ENCODE measurements at regions not wholly inside any gene's neighbourhood (a gene's known extent, or its start where the extent isn't known, plus 50 kb on each side); places are given as distances from the start of the nearest gene placed in this dataset.
"Not testable (repeated sequence)": the region's sequence is repeated elsewhere in the genome, so short reads cannot be mapped to it uniquely, and the experiment has no call there.

- intact Hi-C loops (cut with DNase I); H3K36me3 ChIP-seq (ENCODE audit: control insufficient read depth in 2 of 3, insufficient read depth in 3 of 3, low read length in 3 of 3); H3K27ac ChIP-seq (ENCODE audit: low read depth in 2 of 2, low read length in 2 of 2); FAIRE-seq; H3K4me3 ChIP-seq (ENCODE audit: low read length in 3 of 3); H3K9me3 ChIP-seq (ENCODE audit: control insufficient read depth in 2 of 3, insufficient read depth in 1 of 3, low read length in 3 of 3); DNase-seq; H3K4me1 ChIP-seq (ENCODE audit: control insufficient read depth in 2 of 3, insufficient read depth in 2 of 3, low read depth in 1 of 3, low read length in 3 of 3); H3K27me3 ChIP-seq (ENCODE audit: control insufficient read depth, insufficient read depth, low read length); H3K9ac ChIP-seq (ENCODE audit: low read length in 3 of 3): not testable (repeated sequence)
Measured at GRCh38 chr9:67349424-67349759, 357.0 kb upstream of the SPATA31A3 start.

GRCh38 chr9:67348562-67349423, 356.4 kb upstream of the SPATA31A3 start:
- not testable (repeated sequence) for H3K4me3 ChIP-seq (ENCODE audit: low read length in 3 of 3); H3K27ac ChIP-seq (ENCODE audit: low read depth in 2 of 2, low read length in 2 of 2)

GRCh38 chr9:67348094-67348493, 355.7 kb upstream of the SPATA31A3 start:
- H3K36me3 ChIP-seq (ENCODE audit: control insufficient read depth in 2 of 3, insufficient read depth in 3 of 3, low read length in 3 of 3); H3K9me3 ChIP-seq (ENCODE audit: control insufficient read depth in 2 of 3, insufficient read depth in 1 of 3, low read length in 3 of 3); DNase-seq; H3K27me3 ChIP-seq (ENCODE audit: control insufficient read depth, insufficient read depth, low read length); intact Hi-C loops (cut with DNase I); H3K4me1 ChIP-seq (ENCODE audit: control insufficient read depth in 2 of 3, insufficient read depth in 2 of 3, low read depth in 1 of 3, low read length in 3 of 3); H3K27ac ChIP-seq (ENCODE audit: low read depth in 2 of 2, low read length in 2 of 2); H3K9ac ChIP-seq (ENCODE audit: low read length in 3 of 3); H3K4me3 ChIP-seq (ENCODE audit: low read length in 3 of 3); FAIRE-seq: not testable (repeated sequence)

More at GRCh38 chr9:67348562-67349423, 356.4 kb upstream of the SPATA31A3 start:
- intact Hi-C loops (cut with DNase I); H3K9me3 ChIP-seq (ENCODE audit: control insufficient read depth in 2 of 3, insufficient read depth in 1 of 3, low read length in 3 of 3); H3K36me3 ChIP-seq (ENCODE audit: control insufficient read depth in 2 of 3, insufficient read depth in 3 of 3, low read length in 3 of 3); H3K4me1 ChIP-seq (ENCODE audit: control insufficient read depth in 2 of 3, insufficient read depth in 2 of 3, low read depth in 1 of 3, low read length in 3 of 3); FAIRE-seq; H3K27me3 ChIP-seq (ENCODE audit: control insufficient read depth, insufficient read depth, low read length); DNase-seq; H3K9ac ChIP-seq (ENCODE audit: low read length in 3 of 3): not testable (repeated sequence)

GRCh38 chr9:67339216-67339615, 346.9 kb upstream of the SPATA31A3 start:
- H3K9me3 ChIP-seq (ENCODE audit: control insufficient read depth in 2 of 3, insufficient read depth in 1 of 3, low read length in 3 of 3); intact Hi-C loops (cut with DNase I); H3K36me3 ChIP-seq (ENCODE audit: control insufficient read depth in 2 of 3, insufficient read depth in 3 of 3, low read length in 3 of 3); H3K9ac ChIP-seq (ENCODE audit: low read length in 3 of 3); H3K4me1 ChIP-seq (ENCODE audit: control insufficient read depth in 2 of 3, insufficient read depth in 2 of 3, low read depth in 1 of 3, low read length in 3 of 3); DNase-seq; FAIRE-seq; H3K27me3 ChIP-seq (ENCODE audit: control insufficient read depth, insufficient read depth, low read length); H3K27ac ChIP-seq (ENCODE audit: low read depth in 2 of 2, low read length in 2 of 2); H3K4me3 ChIP-seq (ENCODE audit: low read length in 3 of 3): not testable (repeated sequence)

- intact Hi-C loops (cut with DNase I); FAIRE-seq; H3K27ac ChIP-seq (ENCODE audit: low read depth in 2 of 2, low read length in 2 of 2); H3K27me3 ChIP-seq (ENCODE audit: control insufficient read depth, insufficient read depth, low read length); H3K4me3 ChIP-seq (ENCODE audit: low read length in 3 of 3); H3K9me3 ChIP-seq (ENCODE audit: control insufficient read depth in 2 of 3, insufficient read depth in 1 of 3, low read length in 3 of 3); H3K4me1 ChIP-seq (ENCODE audit: control insufficient read depth in 2 of 3, insufficient read depth in 2 of 3, low read depth in 1 of 3, low read length in 3 of 3); H3K36me3 ChIP-seq (ENCODE audit: control insufficient read depth in 2 of 3, insufficient read depth in 3 of 3, low read length in 3 of 3); H3K9ac ChIP-seq (ENCODE audit: low read length in 3 of 3): not testable (repeated sequence)
- peak in 1 of 5 donors; percentile 5 for DNase-seq
Measured at GRCh38 chr9:67338201-67338600, 345.9 kb upstream of the SPATA31A3 start.

GRCh38 chr9:67334727-67335572, 342.6 kb upstream of the SPATA31A3 start:
- DNase-seq; H3K4me3 ChIP-seq (ENCODE audit: low read length in 3 of 3); intact Hi-C loops (cut with DNase I); H3K4me1 ChIP-seq (ENCODE audit: control insufficient read depth in 2 of 3, insufficient read depth in 2 of 3, low read depth in 1 of 3, low read length in 3 of 3); H3K9ac ChIP-seq (ENCODE audit: low read length in 3 of 3); H3K36me3 ChIP-seq (ENCODE audit: control insufficient read depth in 2 of 3, insufficient read depth in 3 of 3, low read length in 3 of 3); H3K9me3 ChIP-seq (ENCODE audit: control insufficient read depth in 2 of 3, insufficient read depth in 1 of 3, low read length in 3 of 3); FAIRE-seq; H3K27ac ChIP-seq (ENCODE audit: low read depth in 2 of 2, low read length in 2 of 2); H3K27me3 ChIP-seq (ENCODE audit: control insufficient read depth, insufficient read depth, low read length): not testable (repeated sequence)

- intact Hi-C loops (cut with DNase I); H3K36me3 ChIP-seq (ENCODE audit: control insufficient read depth in 2 of 3, insufficient read depth in 3 of 3, low read length in 3 of 3); H3K4me1 ChIP-seq (ENCODE audit: control insufficient read depth in 2 of 3, insufficient read depth in 2 of 3, low read depth in 1 of 3, low read length in 3 of 3); H3K9ac ChIP-seq (ENCODE audit: low read length in 3 of 3); H3K27me3 ChIP-seq (ENCODE audit: control insufficient read depth, insufficient read depth, low read length); H3K27ac ChIP-seq (ENCODE audit: low read depth in 2 of 2, low read length in 2 of 2); H3K4me3 ChIP-seq (ENCODE audit: low read length in 3 of 3); DNase-seq; H3K9me3 ChIP-seq (ENCODE audit: control insufficient read depth in 2 of 3, insufficient read depth in 1 of 3, low read length in 3 of 3); FAIRE-seq: not testable (repeated sequence)
Measured at GRCh38 chr9:67331634-67332033, 339.3 kb upstream of the SPATA31A3 start.

GRCh38 chr9:67313409-67313808, 321.1 kb upstream of the SPATA31A3 start:
- FAIRE-seq; intact Hi-C loops (cut with DNase I): not testable (repeated sequence)

More at GRCh38 chr9:67313409-67313808, 321.1 kb upstream of the SPATA31A3 start:
- H3K4me1 ChIP-seq (ENCODE audit: control insufficient read depth in 2 of 3, insufficient read depth in 2 of 3, low read depth in 1 of 3, low read length in 3 of 3); H3K9ac ChIP-seq (ENCODE audit: low read length in 3 of 3); H3K4me3 ChIP-seq (ENCODE audit: low read length in 3 of 3); H3K9me3 ChIP-seq (ENCODE audit: control insufficient read depth in 2 of 3, insufficient read depth in 1 of 3, low read length in 3 of 3); H3K27me3 ChIP-seq (ENCODE audit: control insufficient read depth, insufficient read depth, low read length); DNase-seq; H3K36me3 ChIP-seq (ENCODE audit: control insufficient read depth in 2 of 3, insufficient read depth in 3 of 3, low read length in 3 of 3); H3K27ac ChIP-seq (ENCODE audit: low read depth in 2 of 2, low read length in 2 of 2): not testable (repeated sequence)
